GM10266 (cell line): ENCODE measurements at regions not wholly inside any gene's neighbourhood (a gene's known extent, or its start where the extent isn't known, plus 50 kb on each side); places are given as distances from the start of the nearest gene placed in this dataset.
"Not testable (repeated sequence)": the region's sequence is repeated elsewhere in the genome, so short reads cannot be mapped to it uniquely, and the experiment has no call there.

Experiments
- DNase-seq: peaks from one replicate; pipeline ENCODE4 v3.0.0; 2012; ENCODE audit errors: extremely low spot score

DNA sequence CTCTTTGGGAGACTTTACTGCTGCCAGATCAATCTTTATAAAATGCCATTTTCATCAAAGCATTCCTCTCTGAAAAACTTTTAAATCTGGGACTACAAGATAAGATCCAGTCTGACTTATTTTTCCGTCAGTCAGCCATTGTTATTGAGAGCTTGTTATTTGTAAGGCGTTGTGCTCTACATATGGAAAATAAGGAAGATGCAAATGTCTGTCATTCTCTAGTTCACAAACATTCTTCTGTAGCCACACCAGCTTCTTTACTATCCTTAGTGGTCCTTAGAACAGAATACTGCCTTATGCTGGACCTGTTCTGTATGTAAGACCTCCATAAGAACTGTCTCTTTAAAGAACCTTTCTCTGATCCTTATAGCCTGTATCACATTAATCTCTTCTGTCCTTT lies 120.3 kb upstream of the NBPF19 start:
- not testable (repeated sequence) for DNase-seq

DNA sequence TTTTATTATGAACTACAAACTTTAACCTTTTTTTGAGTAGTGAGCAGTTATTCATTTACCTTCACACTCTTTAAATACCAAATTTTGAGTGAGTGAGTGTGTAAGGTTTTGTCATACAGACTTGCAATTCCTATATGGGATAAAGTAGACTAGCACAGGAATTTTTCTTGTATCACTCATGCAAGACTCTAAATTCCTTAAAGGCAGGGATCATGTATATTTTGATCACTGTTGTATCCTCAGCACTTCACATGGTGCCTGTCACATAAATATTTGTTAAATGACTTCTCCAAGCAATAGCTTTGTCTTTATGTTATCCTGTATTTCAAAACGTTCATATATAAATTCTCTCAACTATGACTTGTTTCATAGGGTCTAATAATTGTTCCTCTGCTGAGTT lies 119.1 kb upstream of the NBPF19 start:
- DNase-seq: not testable (repeated sequence)

DNA sequence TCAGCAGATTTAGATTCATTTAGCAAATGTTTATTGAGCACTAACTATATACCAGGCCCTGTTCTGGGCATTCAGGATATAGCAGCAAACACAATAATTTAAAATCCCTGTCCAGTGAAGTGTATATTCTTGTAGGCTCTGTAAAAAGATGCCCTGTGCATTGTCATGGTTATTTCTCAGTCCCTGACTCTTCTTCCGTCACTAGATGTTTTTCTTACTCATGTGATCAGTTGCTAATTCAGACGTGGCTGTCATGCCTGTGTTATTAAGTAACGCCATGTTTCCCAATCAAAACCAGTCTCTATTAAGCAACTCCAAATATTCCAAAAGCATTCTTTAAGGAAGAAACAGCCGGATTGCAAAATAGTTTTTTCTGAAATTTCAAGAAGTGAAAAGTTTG lies 118.7 kb upstream of the NBPF19 start:
- DNase-seq: not testable (repeated sequence)

DNA sequence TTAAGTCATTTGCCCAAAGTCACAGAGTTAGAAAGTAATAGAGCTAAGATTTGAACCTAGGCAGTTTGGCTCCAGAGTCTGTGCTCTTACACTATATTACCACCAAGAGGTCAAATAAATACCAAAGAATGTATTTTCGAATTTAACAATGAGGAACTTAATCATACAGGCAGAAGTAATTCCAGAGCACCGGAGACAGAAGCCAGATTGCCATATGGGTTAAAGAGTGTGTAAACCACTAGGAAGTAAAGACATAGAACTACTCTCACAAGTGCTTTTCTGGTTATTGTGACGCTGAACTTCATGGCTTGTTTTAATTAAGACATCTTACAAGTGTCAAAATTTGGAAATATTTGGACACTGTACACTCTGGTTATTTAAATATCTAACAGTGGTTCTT lies 114.5 kb upstream of the NBPF19 start:
- not testable (repeated sequence) for DNase-seq

DNA sequence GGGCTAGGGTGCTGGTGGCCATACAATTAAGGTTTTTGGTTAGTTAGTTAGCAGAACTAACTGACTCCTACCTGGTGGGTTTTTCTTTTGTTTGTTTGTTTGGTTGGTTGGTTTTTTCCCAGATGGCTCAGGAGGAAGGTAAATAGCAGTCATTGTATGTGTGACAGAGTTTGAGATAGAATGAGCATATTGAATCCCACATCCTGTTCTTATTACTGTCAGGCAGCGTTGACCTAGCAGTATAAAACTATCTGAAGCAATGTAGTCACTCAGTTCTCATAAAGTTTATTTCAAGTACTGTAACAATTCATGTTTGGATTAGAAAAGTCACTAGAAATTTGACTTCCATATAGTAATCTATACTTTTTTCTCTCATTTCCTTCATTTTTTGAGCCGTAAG lies 113.5 kb upstream of the NBPF19 start:
- not testable (repeated sequence) for DNase-seq

DNA sequence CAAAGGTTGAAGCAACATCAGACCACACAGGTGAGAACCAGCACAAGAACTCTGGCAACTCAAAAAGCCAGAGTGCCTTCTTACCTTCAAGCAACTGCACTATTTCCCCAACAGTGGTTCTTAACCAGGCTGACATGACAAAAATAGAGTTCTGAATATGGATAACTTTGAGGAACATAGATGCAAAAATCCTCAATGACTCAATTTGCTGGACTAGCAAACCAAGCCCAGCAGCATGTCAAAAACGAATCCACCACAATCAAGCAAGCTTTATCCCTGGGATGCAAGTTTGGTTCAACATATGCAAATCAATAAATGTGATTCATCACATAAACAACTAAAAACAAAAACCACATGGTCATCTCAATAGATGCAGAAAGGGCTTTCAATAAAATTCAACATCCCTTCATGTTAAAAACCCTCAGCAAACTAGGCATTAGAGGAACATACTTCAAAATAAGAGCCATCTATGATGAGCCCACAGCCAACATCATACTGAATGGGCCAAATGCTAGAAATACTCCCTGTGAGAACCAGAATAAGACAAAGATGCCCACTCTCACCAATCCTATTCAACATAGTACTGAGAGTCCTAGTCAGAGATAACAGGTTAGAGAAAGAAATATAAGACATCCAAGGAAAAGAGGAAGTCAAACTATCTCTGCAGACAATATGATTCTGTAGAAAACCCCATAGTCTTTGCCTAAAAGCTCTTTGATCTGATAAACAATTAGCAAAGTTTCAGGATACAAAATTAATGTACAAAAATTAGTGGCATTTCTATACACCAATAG lies 110.5 kb upstream of the NBPF19 start:
- DNase-seq: not testable (repeated sequence)

DNA sequence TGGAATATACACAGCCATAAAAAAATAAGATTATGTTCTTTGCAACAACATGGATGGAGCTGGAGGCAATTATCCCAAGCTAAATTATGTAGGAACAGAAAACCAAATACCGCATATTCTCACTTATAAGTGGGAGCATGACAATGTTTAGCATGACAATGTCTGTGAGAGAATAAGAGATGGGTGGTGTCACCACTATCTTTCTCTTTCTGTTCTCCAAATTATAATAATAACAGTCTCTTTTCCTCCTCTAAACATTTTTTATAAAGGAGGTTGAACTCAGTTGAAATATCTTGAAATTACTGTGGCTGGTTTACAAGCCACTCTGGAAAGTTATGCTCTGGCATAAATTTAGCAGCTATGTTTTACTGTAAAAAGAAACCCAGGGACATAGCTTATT lies 108.4 kb upstream of the NBPF19 start:
- not testable (repeated sequence) for DNase-seq

DNA sequence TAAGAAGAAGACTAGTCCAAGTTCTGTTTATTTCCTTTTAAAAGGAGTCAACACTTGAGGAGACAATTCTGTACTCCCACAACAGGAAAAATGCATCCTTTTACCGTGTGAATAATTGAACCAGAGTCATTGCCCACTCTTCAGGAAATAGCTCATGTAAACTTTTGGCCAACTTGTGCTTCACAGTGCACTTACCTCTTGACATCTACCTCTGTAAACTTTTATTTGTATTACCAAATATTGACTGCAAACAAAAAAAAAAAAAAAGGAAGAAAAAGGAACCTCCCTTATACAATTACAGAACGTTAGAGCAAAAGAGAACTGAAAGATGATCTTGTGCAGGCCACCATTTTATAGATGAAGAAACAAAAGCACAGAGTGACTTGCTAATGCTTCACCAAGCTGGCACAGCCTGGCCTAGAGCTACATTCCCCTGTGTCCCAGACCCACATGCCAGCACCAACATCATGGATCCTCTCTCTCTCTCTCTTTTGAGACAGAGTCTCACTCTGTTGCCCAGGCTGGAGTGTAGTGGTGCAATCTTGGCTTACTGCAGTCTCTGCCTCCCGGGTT lies 107.3 kb upstream of the NBPF19 start:
- DNase-seq: not testable (repeated sequence)

DNA sequence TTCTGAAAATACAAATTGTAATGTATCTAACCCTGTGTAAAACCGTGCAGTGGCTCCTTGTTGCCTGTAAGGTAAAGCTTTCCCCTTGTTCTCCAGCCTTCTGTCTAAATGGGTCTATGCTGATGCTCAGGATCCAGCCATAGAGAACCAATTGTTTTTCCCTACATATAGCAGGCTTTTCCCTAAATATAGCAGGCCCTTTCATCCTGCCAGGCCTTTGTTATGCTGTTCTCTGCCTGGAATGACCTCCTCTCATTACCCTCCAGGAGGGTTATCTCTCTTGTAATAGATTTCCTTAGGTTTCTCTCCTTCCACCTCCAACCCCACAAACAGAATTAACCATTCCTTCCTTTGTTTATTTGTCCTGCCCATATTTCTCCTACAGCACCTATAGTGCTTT lies 106.5 kb upstream of the NBPF19 start:
- not testable (repeated sequence) for DNase-seq

DNA sequence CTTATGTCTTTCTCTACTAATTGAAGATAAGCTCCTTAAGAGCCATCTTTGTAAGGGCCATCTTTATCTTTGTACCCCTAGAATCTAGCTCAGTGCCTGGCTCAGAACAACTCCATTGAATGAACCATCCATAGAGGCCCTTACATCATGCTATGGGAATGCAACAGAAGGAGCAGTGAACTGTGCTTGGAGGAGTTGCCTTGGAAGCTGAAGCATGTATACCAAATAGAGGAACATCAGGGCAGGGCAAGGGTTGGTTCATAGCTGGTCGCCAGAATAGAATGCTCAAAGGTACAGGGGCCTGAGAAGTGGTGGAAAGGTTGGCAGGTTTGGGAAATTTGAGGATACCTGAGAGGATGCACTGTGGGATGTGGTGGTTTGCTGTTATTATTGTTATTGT lies 105.8 kb upstream of the NBPF19 start:
- not testable (repeated sequence) for DNase-seq

DNA sequence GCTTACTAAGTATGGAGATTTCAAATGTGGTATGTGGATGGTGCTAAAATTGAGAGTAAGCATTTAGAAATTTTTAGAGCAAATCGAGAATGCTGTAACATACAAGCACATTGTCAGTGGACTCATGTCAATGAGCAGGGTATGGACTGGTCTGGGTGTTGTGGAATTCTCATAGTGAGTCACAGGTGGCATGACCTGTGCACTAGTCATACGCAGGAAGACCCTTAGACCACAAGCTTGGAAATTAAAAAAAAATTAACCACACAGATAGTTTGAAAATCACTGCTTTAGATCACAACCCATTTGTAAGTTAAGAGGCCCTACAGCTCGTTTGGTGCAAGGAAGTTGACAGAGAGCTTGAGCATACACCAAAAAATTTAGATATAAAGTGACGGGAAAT lies 102.9 kb upstream of the NBPF19 start:
- not testable (repeated sequence) for DNase-seq

DNA sequence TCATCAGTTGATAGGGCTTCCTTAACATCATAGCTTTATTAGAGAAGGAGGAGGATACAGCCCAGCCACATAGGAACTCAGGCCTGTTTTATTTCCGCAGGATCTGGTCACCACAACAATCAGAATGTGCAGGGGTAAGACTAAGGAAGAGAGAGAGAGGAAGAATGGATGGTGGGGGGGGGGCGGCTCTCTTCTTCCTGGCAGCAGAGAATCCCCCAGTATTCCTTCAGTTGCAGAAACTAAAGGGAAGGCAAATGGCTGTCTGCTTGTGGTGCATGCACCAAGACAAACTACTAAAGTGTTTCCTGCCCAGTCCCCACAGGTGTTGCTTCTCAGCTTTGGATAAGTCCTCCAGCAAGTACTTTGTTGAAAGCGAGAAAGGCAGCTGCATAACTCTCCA lies 96.4 kb upstream of the NBPF19 start:
- not testable (repeated sequence) for DNase-seq

DNA sequence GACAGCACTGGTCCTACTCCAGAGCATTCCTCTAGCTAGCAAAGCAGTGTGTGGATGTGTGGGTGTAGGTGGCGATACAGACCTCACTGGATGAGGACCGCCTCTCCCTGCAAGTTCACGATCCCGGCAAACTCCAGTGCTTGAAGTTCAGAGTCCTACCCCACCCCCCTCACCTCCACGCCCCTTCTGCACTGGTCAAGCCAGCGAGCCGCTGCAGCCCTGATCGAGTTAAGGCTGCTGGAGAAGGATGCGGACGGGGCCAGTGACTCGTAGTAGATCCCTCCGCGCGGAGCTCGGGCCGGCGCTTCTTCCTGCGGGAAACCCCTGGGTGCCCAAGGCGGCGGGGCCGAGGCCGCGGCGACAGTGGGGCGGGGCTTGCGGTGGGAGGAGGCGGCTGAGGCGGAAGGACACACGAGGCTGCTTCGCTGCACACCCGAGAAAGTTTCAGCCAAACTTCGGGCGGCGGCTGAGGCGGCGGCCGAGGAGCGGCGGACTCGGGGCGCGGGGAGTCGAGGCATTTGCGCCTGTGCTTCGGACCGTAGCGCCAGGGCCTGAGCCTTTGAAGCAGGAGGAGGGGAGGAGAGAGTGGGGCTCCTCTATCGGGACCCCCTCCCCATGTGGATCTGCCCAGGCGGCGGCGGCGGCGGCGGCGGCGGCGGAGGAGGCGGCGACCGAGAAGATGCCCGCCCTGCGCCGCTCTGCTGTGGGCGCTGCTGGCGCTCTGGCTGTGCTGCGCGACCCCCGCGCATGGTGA lies 84.5 kb upstream of the NBPF19 start:
- not testable (repeated sequence) for DNase-seq

DNA sequence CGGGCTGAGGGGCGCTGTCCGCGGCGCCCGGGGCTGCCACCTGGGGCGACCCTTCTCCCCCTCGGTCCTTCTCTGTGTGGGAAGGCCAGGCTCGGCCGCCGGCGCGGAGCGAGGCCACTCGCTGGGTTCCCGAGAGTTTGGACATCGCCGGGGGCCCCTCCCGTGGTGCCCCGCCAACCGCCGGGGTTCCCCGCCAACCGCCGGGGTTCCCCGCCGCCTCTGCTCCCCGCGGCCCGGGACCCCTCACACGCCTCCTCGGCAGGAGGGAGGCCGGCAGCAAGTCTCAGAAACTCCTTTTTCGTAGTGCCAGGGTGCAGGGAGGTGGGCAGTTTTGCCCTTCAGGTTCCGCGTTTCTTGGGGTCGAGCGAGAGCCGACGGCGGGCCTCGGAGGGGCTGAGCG lies 83.9 kb upstream of the NBPF19 start:
- DNase-seq: not testable (repeated sequence)

DNA sequence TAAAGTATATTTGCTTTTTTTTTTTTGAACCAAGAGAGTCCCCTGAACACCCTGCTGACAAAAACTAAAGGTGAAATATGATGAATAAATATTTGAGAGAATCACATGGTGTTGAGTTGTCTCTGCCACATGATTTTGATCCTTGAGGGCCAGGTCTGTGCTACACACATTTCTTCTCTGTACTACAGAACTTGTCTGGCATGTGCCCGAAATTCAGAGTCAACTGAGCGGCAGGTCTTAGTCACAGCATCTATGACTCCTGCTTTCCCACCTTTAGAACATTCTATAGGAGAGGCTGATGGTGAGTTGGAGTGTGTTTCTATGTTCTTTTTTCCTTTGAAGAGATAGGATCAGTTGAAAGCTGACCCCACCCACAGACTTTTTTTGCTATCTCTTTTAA lies 79.0 kb upstream of the NBPF19 start:
- DNase-seq: not testable (repeated sequence)

DNA sequence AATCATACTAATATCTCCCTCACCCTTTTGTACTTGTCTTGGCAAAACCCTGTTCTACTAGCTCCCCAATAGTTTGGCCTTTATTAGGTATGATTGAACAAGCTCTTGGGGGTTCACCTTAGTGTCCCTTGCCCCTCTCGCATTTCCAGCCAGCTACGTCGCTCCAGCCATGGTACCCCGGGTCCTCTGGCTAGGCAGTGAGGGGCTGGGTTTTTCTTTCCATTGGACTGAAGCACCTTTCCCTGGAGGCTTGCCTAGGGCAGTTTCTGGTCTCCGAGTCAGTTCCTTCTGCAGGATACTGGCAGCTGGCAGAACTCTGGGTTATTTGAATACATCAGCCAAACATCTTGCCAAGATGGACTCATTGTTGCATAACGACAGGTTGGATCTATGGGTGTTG lies 76.3 kb upstream of the NBPF19 start:
- not testable (repeated sequence) for DNase-seq

DNA sequence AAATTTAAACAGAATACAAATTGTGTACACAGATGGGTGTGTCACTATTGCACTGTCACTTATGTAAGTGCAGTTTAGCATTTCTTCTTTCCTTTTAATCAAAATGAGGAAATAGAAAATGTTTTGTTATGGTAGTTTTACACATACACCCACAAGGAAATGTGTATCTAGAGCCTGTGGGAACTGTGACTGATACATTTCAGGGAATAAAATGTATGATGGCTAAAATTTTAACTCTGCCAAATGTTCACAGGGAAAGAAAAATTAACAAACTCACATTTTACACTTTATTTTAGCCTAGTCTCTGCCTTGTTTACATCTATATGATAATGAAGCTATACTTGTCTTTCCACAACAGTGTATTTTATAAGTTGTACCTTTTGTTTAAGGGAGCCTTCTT lies 66.4 kb upstream of the NBPF19 start:
- not testable (repeated sequence) for DNase-seq

DNA sequence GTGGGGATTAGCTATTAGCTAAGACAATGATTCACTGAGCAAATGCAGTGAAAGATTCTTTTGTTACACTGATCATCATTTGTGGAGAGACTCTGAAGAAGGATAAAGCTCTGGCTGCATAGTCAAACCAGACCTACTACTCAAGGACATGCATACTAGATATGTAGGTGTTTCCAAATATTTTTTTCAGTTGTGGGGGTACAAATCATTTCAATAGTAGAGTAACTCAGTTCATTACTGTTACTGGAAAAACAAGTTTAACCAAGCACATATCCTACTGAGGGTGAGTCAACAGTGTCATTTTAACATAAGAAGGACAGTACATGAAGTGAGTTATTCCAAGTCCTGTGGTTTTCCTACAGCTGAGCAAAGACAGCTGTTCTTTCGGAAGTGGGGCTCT lies 59.5 kb upstream of the NBPF19 start:
- not testable (repeated sequence) for DNase-seq

DNA sequence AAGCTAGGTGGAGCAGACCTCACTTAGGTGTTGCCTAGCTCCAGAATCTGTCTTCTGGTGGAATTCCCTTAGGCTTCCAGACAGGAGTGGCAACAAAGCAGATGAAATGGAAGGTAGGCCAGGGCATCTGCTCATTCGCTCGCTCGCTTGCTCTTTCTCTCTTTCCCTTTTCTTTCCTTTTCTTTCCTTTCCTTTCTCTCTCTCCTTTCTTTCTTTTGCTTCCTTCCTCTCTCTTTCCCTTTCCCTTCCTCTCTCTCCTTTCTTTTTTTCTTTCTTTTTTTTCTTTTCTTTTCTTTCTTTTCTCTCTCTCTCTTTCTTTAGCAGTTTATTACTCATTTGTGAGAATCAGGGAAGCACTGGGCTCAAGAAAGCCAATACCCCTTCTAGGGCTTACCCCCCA lies 56.1 kb upstream of the NBPF19 start:
- not testable (repeated sequence) for DNase-seq

DNA sequence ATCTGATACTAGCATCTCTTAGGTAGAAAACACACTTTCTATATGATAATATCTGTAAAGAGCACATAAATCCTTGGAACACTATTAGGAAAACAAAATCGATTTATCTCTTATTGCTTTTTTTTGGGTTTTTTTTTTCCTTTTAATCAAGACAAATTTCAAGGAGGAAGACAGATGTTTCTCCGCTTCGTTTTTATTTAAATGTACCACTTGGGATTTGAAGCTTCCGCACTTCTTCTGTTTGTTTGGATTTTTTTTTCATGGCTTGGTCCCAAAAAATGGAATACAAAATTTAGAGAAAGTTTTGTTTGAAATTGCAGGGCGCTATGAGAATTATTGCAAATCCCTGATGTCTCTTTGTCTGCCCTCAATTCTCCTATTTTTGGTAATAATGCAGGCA lies 51.7 kb upstream of the NBPF19 start:
- DNase-seq: not testable (repeated sequence)
